Neuronal stem cell (in vitro differentiated cells): ENCODE measurements at regions not wholly inside any gene's neighbourhood (a gene's known extent, or its start where the extent isn't known, plus 50 kb on each side); places are given as distances from the start of the nearest gene placed in this dataset.

Experiments used
- DNase-seq: peaks from one replicate; pipeline ENCODE4 v3.0.0-alpha.2; 2013; ENCODE audit warnings: low spot score
- H2AFZ ChIP-seq: one replicate; pipeline ENCODE4 v1.6.1; 2013; ENCODE audit warnings: mild to moderate bottlenecking, low read length, inconsistent platforms
- H2AK5ac ChIP-seq: 2 replicates; pipeline ENCODE4 v1.6.1; 2013; ENCODE audit warnings: low read depth, mild to moderate bottlenecking, inconsistent platforms, low read length, moderate library complexity, mixed read lengths
- H2BK120ac ChIP-seq: 2 replicates; pipeline ENCODE4 v1.6.1; 2013; ENCODE audit warnings: low read depth, mild to moderate bottlenecking, inconsistent platforms, low read length, moderate library complexity, mixed read lengths
- H2BK12ac ChIP-seq: one replicate; pipeline ENCODE4 v1.6.1; 2013; ENCODE audit warnings: low read length, inconsistent platforms
- H2BK15ac ChIP-seq: 2 replicates; pipeline ENCODE4 v1.6.1; 2013; ENCODE audit warnings: mild to moderate bottlenecking, low read length, inconsistent platforms, mixed read lengths
- H2BK5ac ChIP-seq: one replicate; pipeline ENCODE4 v1.6.1; 2013; ENCODE audit warnings: inconsistent platforms, mild to moderate bottlenecking, low read length, moderate library complexity
- H3K14ac ChIP-seq: one replicate; pipeline ENCODE4 v1.6.1; 2013; ENCODE audit warnings: low read length, inconsistent platforms
- H3K18ac ChIP-seq: 2 replicates; pipeline ENCODE4 v1.6.1; 2013; ENCODE audit warnings: low read length, inconsistent platforms
- H3K23ac ChIP-seq: 2 replicates; pipeline ENCODE4 v1.6.1; 2013; ENCODE audit warnings: low read depth, mild to moderate bottlenecking, mixed read lengths, low read length, inconsistent platforms; ENCODE audit not compliant: poor library complexity
- H3K27ac ChIP-seq: replicated peaks from 3 replicates; pipeline ENCODE4 v1.5.1; 2013; ENCODE audit warnings: low read length, inconsistent platforms
- H3K27me3 ChIP-seq, 3 experiments: 2 replicates each; pipeline ENCODE4 v1.6.1; 2013; ENCODE audit warnings: low read length in 3 of 3, mild to moderate bottlenecking in 2 of 3, inconsistent platforms in 1 of 3, low read depth in 1 of 3, mixed read lengths in 1 of 3, moderate library complexity in 1 of 3; ENCODE audit not compliant: control insufficient read depth in 3 of 3, insufficient read depth in 3 of 3
- H3K36me3 ChIP-seq, 2 donors: replicated peaks in 1 of 2; 2 replicates each; pipeline ENCODE4 v1.6.1; 2013; ENCODE audit warnings: low read length in 2 of 2; ENCODE audit not compliant: control insufficient read depth in 2 of 2, insufficient read depth in 2 of 2
- H3K4ac ChIP-seq: 2 replicates; pipeline ENCODE4 v1.6.1; 2013; ENCODE audit warnings: inconsistent platforms, mild to moderate bottlenecking, low read length, moderate library complexity
- H3K4me1 ChIP-seq, 2 donors: 1 replicate in 1 of 2; 2 replicates in 1 of 2; pipeline ENCODE4 v1.6.1; 2013; ENCODE audit warnings: low read length in 2 of 2, low read depth in 1 of 2; ENCODE audit not compliant: control insufficient read depth in 2 of 2, insufficient read depth in 1 of 2
- H3K4me2 ChIP-seq: one replicate; pipeline ENCODE4 v1.6.1; 2013; ENCODE audit warnings: mild to moderate bottlenecking, low read length, inconsistent platforms; ENCODE audit not compliant: insufficient read depth, poor library complexity, severe bottlenecking
- H3K4me3 ChIP-seq, 2 donors: 2 replicates each; pipeline ENCODE4 v1.5.1; 2013; ENCODE audit warnings: low read length in 2 of 2, mild to moderate bottlenecking in 2 of 2, inconsistent platforms in 1 of 2, moderate library complexity in 1 of 2
- H3K79me1 ChIP-seq: one replicate; pipeline ENCODE4 v1.6.1; 2013; ENCODE audit warnings: low read depth, mild to moderate bottlenecking, inconsistent platforms, low read length, moderate library complexity
- H3K9ac ChIP-seq: one replicate; pipeline ENCODE4 v1.6.1; 2013; ENCODE audit warnings: mild to moderate bottlenecking, low read depth, low read length, inconsistent platforms; ENCODE audit not compliant: poor library complexity
- H3K9me3 ChIP-seq, 2 donors: replicated peaks in 1 of 2; 2 replicates each; pipeline versions ENCODE3 to v1.6.1; 2013; ENCODE audit warnings: low read length in 2 of 2, mild to moderate bottlenecking in 2 of 2, inconsistent platforms in 1 of 2, low read depth in 1 of 2, mixed read lengths in 1 of 2, moderate library complexity in 1 of 2; ENCODE audit not compliant: control insufficient read depth in 2 of 2, insufficient read depth in 1 of 2
- H4K8ac ChIP-seq: one replicate; pipeline ENCODE4 v1.6.1; 2013; ENCODE audit warnings: low read depth, mild to moderate bottlenecking, inconsistent platforms, low read length, moderate library complexity
- H4K91ac ChIP-seq: one replicate; pipeline ENCODE4 v1.6.1; 2013; ENCODE audit warnings: low read length, low read depth, mild to moderate bottlenecking, inconsistent platforms; ENCODE audit not compliant: poor library complexity
- WGBS, 2 donors: extraction: QIAGEN DNeasy Blood & Tissue Kit; methylation state at CpG; one replicate each; pipeline ENCODE4 v1.1.7; 2013; ENCODE audit warnings: missing lambda C conversion rate in 2 of 2, mixed read lengths in 1 of 2; ENCODE audit not compliant: insufficient read length in 2 of 2, insufficient replicate concordance in 1 of 2; ENCODE audit errors: extremely low coverage in 2 of 2; 5-methylcytosine and 5-hydroxymethylcytosine counted together

- Histone ChIP-seq H3K23ac (no peak overlapping the region), H3K4me1 (no peaks in the 10 kb centered on the region), H3K9me3 (peaks cover 0 to 2% of the 10 kb centered on the region in 2 donors), H2BK5ac (no peak overlapping the region), H3K79me1 (no peaks in the 10 kb centered on the region), H3K4me2 (no peak overlapping the region), H3K27me3 (no peaks in the 10 kb centered on the region), H3K4ac (no peak overlapping the region), H4K91ac (no peak overlapping the region), H2AFZ (no peak overlapping the region), H3K4me3 (no peak overlapping the region), H2BK120ac (no peak overlapping the region), H3K9ac (no peak overlapping the region), H3K18ac (no peak overlapping the region), H2BK12ac (no peak overlapping the region), H2AK5ac (no peak overlapping the region), H2BK15ac (no peak overlapping the region), H3K14ac (no peak overlapping the region), H3K27ac (no peak overlapping the region), H3K36me3 (no peaks in the 10 kb centered on the region), H4K8ac (no peak overlapping the region)
- no CpG with 5 or more reads among the region's 1 CpG for WGBS, 2 donors
- no peak for DNase-seq
Measured at GRCh38 chr2:223107825-223108224, 55.8 kb downstream of the KCNE4 start.

DNA sequence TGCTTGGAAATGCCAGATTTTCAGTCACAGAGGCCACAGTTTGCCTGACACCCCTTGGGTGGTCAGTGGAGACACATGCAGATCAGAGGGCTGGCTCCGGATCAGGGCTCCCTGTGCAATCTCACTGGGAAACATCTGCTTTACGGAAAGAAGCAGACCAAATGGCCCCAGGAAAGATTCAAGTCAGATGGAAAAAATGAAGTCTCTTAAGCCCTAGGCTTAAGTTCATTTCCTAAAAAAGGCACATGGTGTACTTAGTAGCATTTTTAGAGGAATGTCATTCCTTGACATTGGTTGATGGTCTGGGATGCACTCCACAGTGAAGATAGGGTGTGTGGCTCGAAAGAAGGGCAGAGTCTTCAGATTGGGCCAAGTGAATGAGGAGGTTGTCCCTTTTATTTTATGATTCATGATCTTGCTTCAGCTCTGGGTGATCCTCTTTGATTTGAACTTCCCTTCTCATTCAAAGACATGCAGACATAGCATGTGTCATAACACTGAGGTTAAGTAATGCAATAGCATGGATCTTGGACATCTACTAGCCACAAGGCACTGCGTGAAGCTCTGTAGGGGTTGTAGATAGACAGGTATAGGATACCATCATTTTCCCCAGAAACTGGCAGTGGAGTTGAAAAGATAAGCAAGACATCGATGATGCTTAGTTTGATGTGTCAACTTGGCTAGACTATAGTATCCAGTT lies 56.5 kb downstream of the KCNE4 start:
- Histone ChIP-seq H3K36me3 (no peaks in the 10 kb centered on the region), H2BK12ac (no peak overlapping the region), H2BK5ac (no peak overlapping the region), H2BK120ac (no peak overlapping the region), H4K91ac (no peak overlapping the region), H3K27ac (no peak overlapping the region), H3K14ac (no peak overlapping the region), H3K18ac (no peak overlapping the region), H3K9me3 (peaks cover 0 to 2% of the 10 kb centered on the region in 2 donors), H3K27me3 (no peaks in the 10 kb centered on the region), H2AFZ (no peak overlapping the region), H3K4me3 (no peak overlapping the region), H2BK15ac (no peak overlapping the region), H2AK5ac (no peak overlapping the region), H3K9ac (no peak overlapping the region), H3K4ac (no peak overlapping the region), H3K4me2 (no peak overlapping the region), H3K79me1 (no peaks in the 10 kb centered on the region), H3K23ac (no peak overlapping the region), H3K4me1 (no peaks in the 10 kb centered on the region), H4K8ac (no peak overlapping the region)
- WGBS, 2 donors = no CpG with 5 or more reads among the region's 5 CpGs
- DNase-seq = no peak

- WGBS, 2 donors = no CpG with 5 or more reads among the region's 3 CpGs
- H3K36me3 ChIP-seq = no peaks in the 10 kb centered on the region
- H3K14ac ChIP-seq = no peak overlapping the region
- no peak overlapping the region for H3K18ac ChIP-seq
- H2AFZ ChIP-seq = no peak overlapping the region
- H3K27me3 ChIP-seq = no peaks in the 10 kb centered on the region
- H2AK5ac ChIP-seq = no peak overlapping the region
- H3K79me1 ChIP-seq = no peaks in the 10 kb centered on the region
- H2BK5ac ChIP-seq = no peak overlapping the region
- H3K4me2 ChIP-seq = no peak overlapping the region
- H4K91ac ChIP-seq = no peak overlapping the region
- H3K23ac ChIP-seq = no peak overlapping the region
- H4K8ac ChIP-seq = no peak overlapping the region
- no peak overlapping the region for H2BK120ac ChIP-seq
- peaks cover 0 to 2% of the 10 kb centered on the region in 2 donors for H3K9me3 ChIP-seq
- no peak overlapping the region for H3K4me3 ChIP-seq
- DNase-seq = no peak
- no peak overlapping the region for H3K9ac ChIP-seq
- H3K27ac ChIP-seq = no peak overlapping the region
- no peaks in the 10 kb centered on the region for H3K4me1 ChIP-seq
- no peak overlapping the region for H3K4ac ChIP-seq
- H2BK12ac ChIP-seq = no peak overlapping the region
- H2BK15ac ChIP-seq = no peak overlapping the region
Measured at GRCh38 chr2:223109341-223109740, 57.4 kb downstream of the KCNE4 start.

DNA sequence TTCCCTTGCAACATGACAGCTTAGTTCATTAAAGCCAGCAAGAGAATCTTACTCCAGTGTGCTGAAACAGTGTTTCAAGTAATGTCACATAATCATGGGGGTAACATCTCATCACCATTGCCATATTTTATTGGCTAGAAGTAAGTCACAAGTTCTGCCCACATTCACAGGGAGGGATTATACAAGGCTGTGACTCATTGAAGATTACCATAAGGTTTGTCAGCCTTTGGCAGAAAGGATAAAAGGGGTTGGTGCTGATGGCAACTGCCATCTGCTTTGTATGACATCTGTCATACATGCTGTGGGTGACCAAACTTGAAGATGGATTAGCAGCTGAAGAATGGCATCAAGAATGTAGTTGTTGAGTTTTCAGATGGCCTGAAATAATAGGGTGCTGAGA lies 61.2 kb downstream of the KCNE4 start:
- H3K27me3 ChIP-seq = no peaks in the 10 kb centered on the region
- H3K9ac ChIP-seq = no peak overlapping the region
- no peak overlapping the region for H3K23ac ChIP-seq
- H2BK12ac ChIP-seq = no peak overlapping the region
- H2BK120ac ChIP-seq = no peak overlapping the region
- H3K9me3 ChIP-seq = peaks cover 0 to 2% of the 10 kb centered on the region in 2 donors
- H2BK15ac ChIP-seq = no peak overlapping the region
- no peak overlapping the region for H3K4me2 ChIP-seq
- no peaks in the 10 kb centered on the region for H3K79me1 ChIP-seq
- no peak overlapping the region for H4K8ac ChIP-seq
- no peak overlapping the region for H3K4ac ChIP-seq
- no peak overlapping the region for H3K4me3 ChIP-seq
- H3K18ac ChIP-seq = no peak overlapping the region
- H3K14ac ChIP-seq = no peak overlapping the region
- H2AK5ac ChIP-seq = no peak overlapping the region
- no peak overlapping the region for H2AFZ ChIP-seq
- DNase-seq = no peak
- H3K4me1 ChIP-seq = no peaks in the 10 kb centered on the region
- H4K91ac ChIP-seq = no peak overlapping the region
- H3K36me3 ChIP-seq = no peaks in the 10 kb centered on the region
- H2BK5ac ChIP-seq = no peak overlapping the region
- H3K27ac ChIP-seq = no peak overlapping the region
